Calu3 (cell line): ENCODE measurements at regions not wholly inside any gene's neighbourhood (a gene's known extent, or its start where the extent isn't known, plus 50 kb on each side); places are given as distances from the start of the nearest gene placed in this dataset.

Source experiments
- BruUV-seq: library from RNA; stranded (reverse); fragments of 400-500 nt; replicated peaks from 2 replicates; lab custom pipeline; 2021; lab: Mats Ljungman, UMichigan
- CTCF ChIA-PET: fragments of 300-600 bp; sonication (Branson Sonifier 250); formaldehyde crosslinking; loops from one replicate; lab custom pipeline; 2022; ENCODE audit warnings: antibody characterized with exemption; lab: Charles Lee
- DNase-seq: peaks from one replicate; pipeline ENCODE4 v3.0.0; 2022
- H3K27ac Mint-ChIP-seq: one replicate; pipeline ENCODE4 v1.8.0; 2022; ENCODE audit warnings: mixed read lengths; ENCODE audit not compliant: unreplicated experiment
- H3K27me3 Mint-ChIP-seq: one replicate; pipeline ENCODE4 v1.8.0; 2022; ENCODE audit warnings: mixed read lengths; ENCODE audit not compliant: unreplicated experiment
- H3K36me3 Mint-ChIP-seq: one replicate; pipeline ENCODE4 v1.8.0; 2022; ENCODE audit warnings: mild to moderate bottlenecking, moderate library complexity, mixed read lengths; ENCODE audit not compliant: insufficient read depth, unreplicated experiment
- H3K4me1 Mint-ChIP-seq: one replicate; pipeline ENCODE4 v1.8.0; 2022; ENCODE audit warnings: mild to moderate bottlenecking, low read depth, mixed read lengths; ENCODE audit not compliant: unreplicated experiment
- H3K4me3 Mint-ChIP-seq: one replicate; pipeline ENCODE4 v1.8.0; 2022; ENCODE audit warnings: mild to moderate bottlenecking, low read depth, moderate library complexity, mixed read lengths; ENCODE audit not compliant: unreplicated experiment
- H3K9me3 Mint-ChIP-seq: one replicate; pipeline ENCODE4 v1.8.0; 2022; ENCODE audit warnings: low read depth, mixed read lengths; ENCODE audit not compliant: unreplicated experiment
- CTCF ChIP-seq: fragments of 200-600 bp; IDR thresholded peaks from one replicate; pipeline ENCODE4 v1.8.0; 2022; ENCODE audit warnings: antibody characterized with exemption; ENCODE audit not compliant: unreplicated experiment
- intact Hi-C: fragments of 100-400 bp; cut with micrococcal nuclease; formaldehyde crosslinking; loops from one replicate; pipeline ENCODE4 v1.10.0; 2022; ENCODE audit not compliant: unreplicated experiment

- H3K27ac Mint-ChIP-seq: no peak overlapping the region
- BruUV-seq: no TSS peak
- H3K9me3 Mint-ChIP-seq: no peaks in the 10 kb centered on the region
- TF ChIP-seq CTCF: no peak
- H3K27me3 Mint-ChIP-seq: no peaks in the 10 kb centered on the region
- H3K36me3 Mint-ChIP-seq: no peaks in the 10 kb centered on the region
- CTCF ChIA-PET: no interaction called here
- intact Hi-C loops: no loop called here
- no peaks in the 10 kb centered on the region for H3K4me1 Mint-ChIP-seq
- DNase-seq: no peak
- no peak overlapping the region for H3K4me3 Mint-ChIP-seq
Measured at GRCh38 chr4:14152834-14153519, 525.5 kb upstream of the BOD1L1 start.

GRCh38 chr4:14155803-14156202, 528.3 kb upstream of the BOD1L1 start:
- CTCF ChIA-PET: no interaction called here
- H3K36me3 Mint-ChIP-seq: no peaks in the 10 kb centered on the region
- DNase-seq: no peak

GRCh38 chr4:14157262-14157661, 529.7 kb upstream of the BOD1L1 start:
- no peak for DNase-seq
- Mint-ChIP-seq H3K27ac (no peak overlapping the region), H3K4me1 (no peaks in the 10 kb centered on the region), H3K4me3 (no peak overlapping the region), H3K27me3 (no peaks in the 10 kb centered on the region), H3K9me3 (no peaks in the 10 kb centered on the region), H3K36me3 (no peaks in the 10 kb centered on the region)
- intact Hi-C loops: no loop called here
- no peak for TF ChIP-seq CTCF
- no TSS peak for BruUV-seq
- CTCF ChIA-PET: no interaction called here

More at GRCh38 chr4:14155803-14156202, 528.3 kb upstream of the BOD1L1 start:
- no peak overlapping the region for H3K27ac Mint-ChIP-seq
- no TSS peak for BruUV-seq
- H3K4me3 Mint-ChIP-seq: no peak overlapping the region
- H3K27me3 Mint-ChIP-seq: no peaks in the 10 kb centered on the region
- no peaks in the 10 kb centered on the region for H3K9me3 Mint-ChIP-seq
- intact Hi-C loops: no loop called here
- no peaks in the 10 kb centered on the region for H3K4me1 Mint-ChIP-seq
- TF ChIP-seq CTCF: no peak

- Mint-ChIP-seq H3K4me3 (no peak overlapping the region), H3K27ac (no peak overlapping the region), H3K4me1 (peaks cover 10% of the 10 kb centered on the region), H3K9me3 (no peaks in the 10 kb centered on the region), H3K27me3 (no peaks in the 10 kb centered on the region), H3K36me3 (no peaks in the 10 kb centered on the region)
- intact Hi-C loops: loop anchor here (5.0 to 10.0 kb wide), 2 partner anchors 181 to 258 kb away; no protein-coding TSS in a partner anchor
- no peak for DNase-seq
- no TSS peak for BruUV-seq
- CTCF ChIA-PET: no interaction called here
- no peak for TF ChIP-seq CTCF
Measured at GRCh38 chr4:14165222-14165920, 537.8 kb upstream of the BOD1L1 start.
